Keratinocyte (primary cell): ENCODE measurements at regions not wholly inside any gene's neighbourhood (a gene's known extent, or its start where the extent isn't known, plus 50 kb on each side); places are given as distances from the start of the nearest gene placed in this dataset.

Experiments used
- DNase-seq: peaks from one replicate; pipeline ENCODE4 v3.0.0-alpha.2; 2011; ENCODE audit warnings: low read depth, missing footprints, low spot score
- FAIRE-seq: peaks from 2 replicates; lab custom pipeline; 2011; peaks lifted over from hg19 to GRCh38; lab: Jason Lieb, UNC
- H2AFZ ChIP-seq: 2 replicates; pipeline ENCODE4 v1.6.0; 2012; ENCODE audit warnings: low read length, control low read depth, inconsistent platforms; ENCODE audit not compliant: control insufficient read depth
- H3K27ac ChIP-seq: 2 replicates; pipeline ENCODE4 v1.5.1; 2011; ENCODE audit warnings: low read length; ENCODE audit not compliant: control insufficient read depth, insufficient read depth
- H3K27me3 ChIP-seq: 3 replicates; pipeline ENCODE4 v1.6.0; 2011; ENCODE audit warnings: low read length; ENCODE audit not compliant: control insufficient read depth, insufficient read depth; ENCODE audit errors: extremely low read depth
- H3K36me3 ChIP-seq, 2 experiments: 2 replicates in 1 of 2; 3 replicates in 1 of 2; pipeline ENCODE4 v1.5.1; 2011; ENCODE audit warnings: low read length in 2 of 2, mild to moderate bottlenecking in 1 of 2; ENCODE audit not compliant: control insufficient read depth in 2 of 2, insufficient read depth in 2 of 2; ENCODE audit errors: extremely low read depth in 1 of 2
- H3K4me1 ChIP-seq: 3 replicates; pipeline ENCODE4 v1.5.1; 2011; ENCODE audit warnings: low read length; ENCODE audit not compliant: control insufficient read depth, insufficient read depth; ENCODE audit errors: extremely low read depth
- H3K4me2 ChIP-seq: 3 replicates; pipeline ENCODE4 v1.6.0; 2011; ENCODE audit warnings: low read depth, low read length; ENCODE audit not compliant: control insufficient read depth, insufficient read depth; ENCODE audit errors: extremely low read depth
- H3K4me3 ChIP-seq, 3 experiments: fragments of 200-600 bp in 1 of 3; sonication (generic) in 1 of 3; 2 replicates in 2 of 3; 3 replicates in 1 of 3; pipeline ENCODE4 v1.5.1; 2011 to 2016; ENCODE audit warnings: low read length in 3 of 3, mild to moderate bottlenecking in 3 of 3, control low read depth in 2 of 3, inconsistent platforms in 1 of 3, low read depth in 1 of 3, mixed read lengths in 1 of 3, mixed run types in 1 of 3, moderate library complexity in 1 of 3; ENCODE audit not compliant: control insufficient read depth in 2 of 3, insufficient read depth in 2 of 3; ENCODE audit errors: extremely low read depth in 1 of 3
- H3K79me2 ChIP-seq: 2 replicates; pipeline ENCODE4 v1.6.0; 2012; ENCODE audit warnings: low read length; ENCODE audit not compliant: control insufficient read depth, insufficient read depth
- H3K9ac ChIP-seq: 3 replicates; pipeline ENCODE4 v1.6.0; 2011; ENCODE audit warnings: low read length; ENCODE audit not compliant: control insufficient read depth, insufficient read depth; ENCODE audit errors: extremely low read depth
- H3K9me1 ChIP-seq: 3 replicates; pipeline ENCODE4 v1.6.0; 2011; ENCODE audit warnings: low read length; ENCODE audit not compliant: control insufficient read depth, insufficient read depth; ENCODE audit errors: extremely low read depth
- H3K9me3 ChIP-seq: 2 replicates; pipeline ENCODE4 v1.5.1; 2012; ENCODE audit warnings: low read depth, low read length; ENCODE audit not compliant: control insufficient read depth
- H4K20me1 ChIP-seq: 3 replicates; pipeline ENCODE4 v1.6.0; 2011; ENCODE audit warnings: low read length; ENCODE audit not compliant: control insufficient read depth, insufficient read depth; ENCODE audit errors: extremely low read depth
- EZH2 ChIP-seq: IDR thresholded peaks from one replicate; pipeline ENCODE4 v1.6.1; 2012; ENCODE audit warnings: inconsistent platforms, mild to moderate bottlenecking, low read length, moderate library complexity
- dilution Hi-C: fragments of 300-500 bp; cut with MboI; formaldehyde crosslinking; loops from one replicate; pipeline ENCODE4 v1.7.0; 2020; ENCODE audit warnings: low sequenced_read_pairs; ENCODE audit not compliant: extremely low pct_ligation_motif_present
- TF ChIP-seq, protein P1 (sequence below), 3 experiments: IDR thresholded peaks in 1 of 3; conservative IDR thresholded peaks in 1 of 3; optimal IDR thresholded peaks in 1 of 3; 2 replicates in 2 of 3; 3 replicates in 1 of 3; pipeline versions ENCODE3 to v1.5.1; 2011; ENCODE audit warnings: low read length in 3 of 3, mild to moderate bottlenecking in 3 of 3, moderate library complexity in 2 of 3, control low read depth in 1 of 3, inconsistent platforms in 1 of 3; ENCODE audit not compliant: insufficient read depth in 2 of 3; ENCODE audit errors: extremely low read depth in 1 of 3

DNA sequence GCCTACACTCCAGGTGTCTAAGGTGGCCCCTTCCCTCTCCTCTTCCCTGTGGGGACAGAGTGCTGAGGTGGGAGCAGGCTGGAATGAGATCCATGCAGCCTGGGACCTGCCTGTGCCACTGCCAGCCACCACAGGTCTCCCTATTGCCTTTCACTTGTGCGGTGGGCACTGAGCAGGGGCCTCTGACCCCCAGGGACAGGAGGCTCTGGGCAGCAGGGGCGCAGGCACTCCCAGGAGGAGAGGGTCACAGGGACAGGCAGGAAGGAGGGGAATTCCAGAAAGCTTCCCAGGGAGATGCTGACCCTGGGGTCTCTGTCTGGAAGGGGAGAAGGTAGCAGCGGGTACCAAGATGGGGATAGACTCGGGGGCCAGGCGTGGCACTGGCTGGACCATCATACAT lies 228.5 kb upstream of the B3GAT1 start:
- FAIRE-seq = no peak
- dilution Hi-C loops = no loop called here

DNA sequence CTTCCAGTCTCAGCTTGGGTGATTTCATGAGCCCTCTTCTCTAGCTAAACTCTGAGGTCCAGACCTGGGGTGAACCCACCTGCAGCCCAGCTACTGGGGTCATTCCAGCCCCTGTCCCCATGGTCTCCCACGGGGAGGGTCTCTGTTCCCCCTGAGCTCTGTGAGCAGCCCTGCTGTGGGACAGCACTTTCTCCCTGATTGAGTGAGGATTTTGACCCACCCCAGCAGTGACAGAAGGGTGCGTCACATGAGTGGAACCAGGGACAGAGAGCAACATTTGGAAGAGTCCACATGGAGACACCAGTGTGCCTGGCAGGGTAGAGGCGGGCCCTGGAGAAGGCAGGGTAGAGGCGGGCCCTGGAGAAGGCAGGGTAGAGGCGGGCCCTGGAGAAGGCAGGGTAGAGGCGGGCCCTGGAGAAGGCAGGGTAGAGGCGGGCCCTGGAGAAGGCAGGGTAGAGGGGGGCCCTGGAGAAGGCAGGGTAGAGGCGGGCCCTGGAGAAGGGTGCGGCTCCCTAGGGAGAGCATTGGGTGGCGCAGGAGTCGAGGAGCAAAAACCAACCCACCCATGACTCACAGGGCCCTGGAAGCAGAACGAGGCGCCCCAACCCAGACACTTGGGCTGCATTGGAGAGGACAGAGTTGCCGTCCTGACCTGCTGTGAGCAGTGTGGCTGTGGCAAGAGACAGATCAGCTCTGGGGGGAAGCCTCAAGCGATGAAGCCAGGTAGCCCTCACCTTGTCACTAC lies 227.7 kb upstream of the B3GAT1 start:
- Histone ChIP-seq H3K4me3 (no peak overlapping the region), H3K4me1 (peaks cover 6% of the 10 kb centered on the region), H4K20me1 (no peaks in the 10 kb centered on the region), H2AFZ (peak overlapping the region; percentile 35), H3K4me2 (no peak overlapping the region), H3K36me3 (no peaks in the 10 kb centered on the region), H3K79me2 (no peaks in the 10 kb centered on the region), H3K27me3 (no peaks in the 10 kb centered on the region), H3K9me1 (no peaks in the 10 kb centered on the region), H3K9me3 (no peaks in the 10 kb centered on the region), H3K9ac (no peak overlapping the region), H3K27ac (no peak overlapping the region)
- FAIRE-seq (no peak), DNase-seq (peak; percentile 36)
- dilution Hi-C loops = no loop called here
- TF ChIP-seq EZH2 = no peak
- TF ChIP-seq, protein P1, sequence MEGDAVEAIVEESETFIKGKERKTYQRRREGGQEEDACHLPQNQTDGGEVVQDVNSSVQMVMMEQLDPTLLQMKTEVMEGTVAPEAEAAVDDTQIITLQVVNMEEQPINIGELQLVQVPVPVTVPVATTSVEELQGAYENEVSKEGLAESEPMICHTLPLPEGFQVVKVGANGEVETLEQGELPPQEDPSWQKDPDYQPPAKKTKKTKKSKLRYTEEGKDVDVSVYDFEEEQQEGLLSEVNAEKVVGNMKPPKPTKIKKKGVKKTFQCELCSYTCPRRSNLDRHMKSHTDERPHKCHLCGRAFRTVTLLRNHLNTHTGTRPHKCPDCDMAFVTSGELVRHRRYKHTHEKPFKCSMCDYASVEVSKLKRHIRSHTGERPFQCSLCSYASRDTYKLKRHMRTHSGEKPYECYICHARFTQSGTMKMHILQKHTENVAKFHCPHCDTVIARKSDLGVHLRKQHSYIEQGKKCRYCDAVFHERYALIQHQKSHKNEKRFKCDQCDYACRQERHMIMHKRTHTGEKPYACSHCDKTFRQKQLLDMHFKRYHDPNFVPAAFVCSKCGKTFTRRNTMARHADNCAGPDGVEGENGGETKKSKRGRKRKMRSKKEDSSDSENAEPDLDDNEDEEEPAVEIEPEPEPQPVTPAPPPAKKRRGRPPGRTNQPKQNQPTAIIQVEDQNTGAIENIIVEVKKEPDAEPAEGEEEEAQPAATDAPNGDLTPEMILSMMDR (optimal IDR thresholded peaks at IDR 0.05 in 1 of 3, IDR thresholded peaks at IDR 0.05 in 1 of 3, conservative IDR thresholded peaks at IDR 0.05 in 1 of 3; ENCODE audit: extremely low read depth in 1 of 3, insufficient read depth in 2 of 3, low read length in 3 of 3) = peak in 2 of 3 experiments; percentile 10 to 20

More for the DNA sequence above, 228.5 kb upstream of the B3GAT1 start:
- Histone ChIP-seq H3K79me2 (no peaks in the 10 kb centered on the region), H2AFZ (no peak overlapping the region), H4K20me1 (no peaks in the 10 kb centered on the region), H3K9ac (no peak overlapping the region), H3K4me3 (no peak overlapping the region), H3K36me3 (no peaks in the 10 kb centered on the region), H3K4me2 (no peak overlapping the region), H3K4me1 (peaks cover 6% of the 10 kb centered on the region), H3K27me3 (no peaks in the 10 kb centered on the region), H3K9me3 (no peaks in the 10 kb centered on the region), H3K9me1 (no peaks in the 10 kb centered on the region), H3K27ac (no peak overlapping the region)
- DNase-seq = no peak
- TF ChIP-seq, protein P1 (optimal IDR thresholded peaks at IDR 0.05 in 1 of 3, IDR thresholded peaks at IDR 0.05 in 1 of 3, conservative IDR thresholded peaks at IDR 0.05 in 1 of 3; ENCODE audit: extremely low read depth in 1 of 3, insufficient read depth in 2 of 3, low read length in 3 of 3) = no peak
- TF ChIP-seq EZH2 = no peak
